ENCODE measurements at regions not wholly inside any gene's neighbourhood (a gene's known extent, or its start where the extent isn't known, plus 50 kb on each side); places are given as distances from the start of the nearest gene placed in this dataset.

- Histone ChIP-seq H3K79me1 (ENCODE audit: insufficient read depth, low read depth, low read length, poor library complexity, severe bottlenecking) (no peaks in the 10 kb centered on the region), H3K79me2 (ENCODE audit: insufficient read depth, low read length) (peaks cover 1% of the 10 kb centered on the region; the same call in 1 of the 2 replicates), H2BK12ac (ENCODE audit: insufficient read length, low read depth, low read length) (no peak overlapping the region), H4K8ac (replicated peaks; ENCODE audit: insufficient read length, low read depth, low read length) (no peak overlapping the region), H4K20me1 (ENCODE audit: control insufficient read depth, insufficient read depth, insufficient read length) (no peaks in the 10 kb centered on the region), H3T11ph (ENCODE audit: low read length) (no peak overlapping the region), H3K4me1 (ENCODE audit: insufficient read depth, low read length) (no peaks in the 10 kb centered on the region), H3K18ac (ENCODE audit: insufficient read length, low read depth, low read length) (no peak overlapping the region), H3K9me3 (ENCODE audit: control insufficient read depth, low read depth, low read length) (peaks cover 4% of the 10 kb centered on the region), H3K27me3 (ENCODE audit: insufficient read depth, low read length) (no peaks in the 10 kb centered on the region), H4K91ac (ENCODE audit: insufficient read length, low read depth, low read length) (no peak overlapping the region), H3K4ac (ENCODE audit: low read depth, low read length) (no peak overlapping the region), H2AFZ (ENCODE audit: low read length) (no peak overlapping the region), H3K23ac (ENCODE audit: insufficient read length, low read depth, low read length) (no peak overlapping the region), H2BK5ac (ENCODE audit: insufficient read length, low read length) (no peak overlapping the region), H2BK15ac (ENCODE audit: low read depth, low read length) (no peak overlapping the region), H4K5ac (ENCODE audit: insufficient read length, low read depth, low read length) (no peak overlapping the region), H3K4me2 (ENCODE audit: insufficient read depth, insufficient read length, low read length) (no peak overlapping the region), H3K9ac (ENCODE audit: extremely low read depth, insufficient read length, low read length) (no peak overlapping the region), H2BK20ac (ENCODE audit: low read depth, low read length, poor library complexity, severe bottlenecking) (no peak overlapping the region), H3K56ac (ENCODE audit: insufficient read length, low read depth, low read length) (no peak overlapping the region), H3K27ac (ENCODE audit: insufficient read length, low read depth, low read length) (no peak overlapping the region), H3K14ac (ENCODE audit: insufficient read depth, low read length) (no peak overlapping the region), H3K23me2 (ENCODE audit: insufficient read length, low read depth, low read length, poor library complexity, severe bottlenecking) (no peaks in the 10 kb centered on the region), H2AK5ac (ENCODE audit: insufficient read length, low read length) (no peak overlapping the region), H2BK120ac (ENCODE audit: low read depth, low read length, poor library complexity, severe bottlenecking) (no peak overlapping the region)
- no peak for TF ChIP-seq CTCF (conservative IDR thresholded peaks at IDR 0.05)
- H3K27me3 Mint-ChIP-seq (ENCODE audit: low read depth) = no peaks in the 10 kb centered on the region
- H3K4me3 Mint-ChIP-seq = no peak overlapping the region
- WGBS (ENCODE audit: extremely low coverage, insufficient read length, low lambda C conversion rate) = no CpG with 5 or more reads among the region's 2 CpGs
- H3K9me3 Mint-ChIP-seq = peaks cover 37 to 39% of the 10 kb centered on the region in 2 experiments
- no peak for DNase-seq
- H3K27ac Mint-ChIP-seq = 0 out of 7 replicates have a peak overlapping the region, but pooled peaks of 1 of the 3 experiments have one; percentile 14
- peaks cover 22 to 34% of the 10 kb centered on the region in 2 experiments for H3K4me1 Mint-ChIP-seq
- peaks cover 29 to 71% (median 40%) of the 10 kb centered on the region in 3 experiments for H3K36me3 Mint-ChIP-seq (ENCODE audit: insufficient read depth in 1 of 3, low read depth in 3 of 3)
Measured at GRCh38 chr13:99759163-99759552, 212.4 kb downstream of the ZIC5 start.

All from H9 (cell line).